Mesothelial cell of epicardium (in vitro differentiated cells): ENCODE measurements at regions not wholly inside any gene's neighbourhood (a gene's known extent, or its start where the extent isn't known, plus 50 kb on each side); places are given as distances from the start of the nearest gene placed in this dataset.

ENCODE experiments used
- DNase-seq, 2 experiments: peaks; one replicate each; pipeline ENCODE4 v3.0.0; 2021; ENCODE audit warnings: low spot score in 2 of 2; ENCODE audit not compliant: unreplicated experiment in 2 of 2
- H3K27ac Mint-ChIP-seq: 2 replicates; pipeline ENCODE4 v1.8.0; 2021; ENCODE audit warnings: mixed read lengths
- H3K27me3 Mint-ChIP-seq: 2 replicates; pipeline ENCODE4 v1.8.0; 2021; ENCODE audit warnings: low read depth, mixed read lengths
- H3K36me3 Mint-ChIP-seq: 2 replicates; pipeline ENCODE4 v1.8.0; 2021; ENCODE audit warnings: mixed read lengths
- H3K4me1 Mint-ChIP-seq: 2 replicates; pipeline ENCODE4 v1.8.0; 2021; ENCODE audit warnings: mixed read lengths
- H3K4me3 Mint-ChIP-seq: 2 replicates; pipeline ENCODE4 v1.8.0; 2021; ENCODE audit warnings: mild to moderate bottlenecking, moderate library complexity, mixed read lengths
- H3K9me3 Mint-ChIP-seq: 2 replicates; pipeline ENCODE4 v1.8.0; 2021; ENCODE audit warnings: mixed read lengths
- TF ChIP-seq, protein P1 (sequence below): fragments of 200-600 bp; sonication (generic); IDR thresholded peaks from one replicate; pipeline ENCODE4 v1.5.0; 2021; ENCODE audit warnings: antibody characterized with exemption; ENCODE audit not compliant: unreplicated experiment

DNA sequence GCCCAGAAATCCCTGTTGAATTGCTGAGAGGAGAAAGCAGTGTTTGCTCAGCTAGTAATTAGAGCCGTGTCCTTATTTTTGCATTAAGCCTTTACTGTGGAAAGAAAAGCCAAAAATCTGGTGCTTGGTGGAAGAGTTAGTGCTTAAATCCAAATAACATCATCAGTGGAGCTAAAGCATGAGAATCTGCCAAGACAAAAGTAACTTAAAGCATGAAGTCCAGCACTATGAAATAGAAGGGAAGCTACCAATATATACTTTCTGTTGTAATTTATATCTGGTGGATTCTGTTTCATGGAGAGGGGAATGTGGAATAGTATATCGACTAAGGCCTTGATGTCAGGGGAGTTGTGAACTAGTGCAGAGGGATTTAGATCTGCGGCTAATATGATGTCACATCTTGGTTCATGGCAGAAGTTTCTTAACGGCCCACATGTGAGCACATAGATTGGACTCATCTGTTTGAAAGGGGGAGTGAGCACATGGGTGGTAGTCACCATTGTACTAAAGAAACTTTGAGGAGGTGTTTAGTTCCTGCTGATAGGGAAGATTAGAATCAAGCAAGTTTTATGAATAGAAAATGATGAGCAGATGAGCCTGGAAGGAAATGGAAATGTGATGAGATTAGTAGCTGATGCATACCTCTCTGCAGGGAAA is 224.4 kb upstream of the MTNR1B start:
- peaks cover 6% of the 10 kb centered on the region for H3K36me3 Mint-ChIP-seq
- no peaks in the 10 kb centered on the region for H3K27me3 Mint-ChIP-seq
- no peak for DNase-seq
- H3K4me3 Mint-ChIP-seq: no peak overlapping the region
- H3K27ac Mint-ChIP-seq: no peak overlapping the region
- TF ChIP-seq, protein P1, sequence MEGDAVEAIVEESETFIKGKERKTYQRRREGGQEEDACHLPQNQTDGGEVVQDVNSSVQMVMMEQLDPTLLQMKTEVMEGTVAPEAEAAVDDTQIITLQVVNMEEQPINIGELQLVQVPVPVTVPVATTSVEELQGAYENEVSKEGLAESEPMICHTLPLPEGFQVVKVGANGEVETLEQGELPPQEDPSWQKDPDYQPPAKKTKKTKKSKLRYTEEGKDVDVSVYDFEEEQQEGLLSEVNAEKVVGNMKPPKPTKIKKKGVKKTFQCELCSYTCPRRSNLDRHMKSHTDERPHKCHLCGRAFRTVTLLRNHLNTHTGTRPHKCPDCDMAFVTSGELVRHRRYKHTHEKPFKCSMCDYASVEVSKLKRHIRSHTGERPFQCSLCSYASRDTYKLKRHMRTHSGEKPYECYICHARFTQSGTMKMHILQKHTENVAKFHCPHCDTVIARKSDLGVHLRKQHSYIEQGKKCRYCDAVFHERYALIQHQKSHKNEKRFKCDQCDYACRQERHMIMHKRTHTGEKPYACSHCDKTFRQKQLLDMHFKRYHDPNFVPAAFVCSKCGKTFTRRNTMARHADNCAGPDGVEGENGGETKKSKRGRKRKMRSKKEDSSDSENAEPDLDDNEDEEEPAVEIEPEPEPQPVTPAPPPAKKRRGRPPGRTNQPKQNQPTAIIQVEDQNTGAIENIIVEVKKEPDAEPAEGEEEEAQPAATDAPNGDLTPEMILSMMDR: no peak
- H3K9me3 Mint-ChIP-seq: peaks cover 15% of the 10 kb centered on the region
- H3K4me1 Mint-ChIP-seq: peaks cover 15% of the 10 kb centered on the region

DNA sequence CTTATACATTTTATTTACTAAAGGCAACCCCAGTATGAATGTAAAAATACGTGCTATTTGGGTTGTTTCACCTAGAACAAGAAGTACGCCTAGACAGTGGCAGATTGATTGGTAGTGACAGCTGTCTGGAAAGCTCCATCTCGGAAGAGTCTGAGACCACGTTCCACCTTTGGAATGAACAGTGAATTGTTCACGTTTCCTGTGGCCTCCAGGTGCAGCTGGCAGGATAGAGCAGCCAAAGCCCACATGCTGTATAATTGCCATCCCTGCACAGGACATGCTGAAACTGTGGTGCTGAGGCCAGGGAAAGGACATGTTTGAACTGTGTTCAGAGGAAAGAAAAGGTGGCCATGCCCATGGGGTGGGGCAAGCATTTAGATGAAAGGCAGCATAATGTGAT is 218.7 kb upstream of the MTNR1B start:
- H3K4me1 Mint-ChIP-seq: peaks cover 2% of the 10 kb centered on the region
- DNase-seq: no peak
- TF ChIP-seq, protein P1: no peak
- peaks cover 18% of the 10 kb centered on the region for H3K9me3 Mint-ChIP-seq
- no peak overlapping the region for H3K4me3 Mint-ChIP-seq
- H3K36me3 Mint-ChIP-seq: peaks cover 6% of the 10 kb centered on the region
- H3K27ac Mint-ChIP-seq: no peak overlapping the region
- no peaks in the 10 kb centered on the region for H3K27me3 Mint-ChIP-seq

DNA sequence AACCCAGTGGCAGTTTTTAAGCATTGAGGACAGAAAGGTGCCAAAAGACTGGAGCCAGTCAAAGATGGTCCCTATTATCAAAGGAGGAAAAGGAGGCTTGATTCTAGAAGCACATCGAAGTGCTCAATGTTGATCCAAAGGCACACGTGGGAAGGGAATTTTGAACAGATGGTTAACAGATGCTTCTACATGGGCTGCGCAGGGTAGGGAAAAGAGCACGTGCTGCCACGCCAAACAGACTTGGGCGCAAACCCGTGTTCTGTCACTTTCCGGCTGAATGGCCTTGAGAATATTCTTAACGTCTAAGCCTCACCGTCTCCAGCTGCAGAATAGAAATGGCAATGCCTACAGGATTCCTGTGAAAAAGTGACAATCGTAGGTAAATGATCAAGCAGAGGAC is 217.9 kb upstream of the MTNR1B start:
- TF ChIP-seq, protein P1: no peak
- Mint-ChIP-seq H3K4me1 (peaks cover 2% of the 10 kb centered on the region), H3K4me3 (no peak overlapping the region), H3K27ac (no peak overlapping the region), H3K27me3 (no peaks in the 10 kb centered on the region), H3K9me3 (peaks cover 16% of the 10 kb centered on the region), H3K36me3 (peaks cover 6% of the 10 kb centered on the region)
- no peak for DNase-seq

DNA sequence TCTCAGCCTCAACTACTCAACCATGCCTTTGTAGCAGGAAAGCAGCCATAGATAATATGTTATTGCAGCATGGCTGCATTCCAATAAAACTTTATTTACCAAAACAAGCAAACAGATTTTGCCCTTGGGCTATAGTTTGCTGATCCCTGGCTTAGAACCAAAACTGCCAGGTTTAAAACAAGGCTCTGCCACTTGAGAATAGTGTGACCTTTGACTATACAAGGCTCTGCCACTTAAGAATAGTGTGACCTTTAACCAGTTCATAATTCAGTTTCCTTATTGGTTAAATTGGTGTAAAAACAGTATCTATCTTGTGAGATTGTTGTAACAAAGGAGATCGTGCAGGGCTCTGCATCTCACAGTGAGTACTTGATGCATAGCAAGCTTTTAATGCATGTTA is 217.3 kb upstream of the MTNR1B start:
- DNase-seq: no peak
- no peak overlapping the region for H3K27ac Mint-ChIP-seq
- H3K9me3 Mint-ChIP-seq: peaks cover 16% of the 10 kb centered on the region
- TF ChIP-seq, protein P1: no peak
- peaks cover 2% of the 10 kb centered on the region for H3K4me1 Mint-ChIP-seq
- H3K27me3 Mint-ChIP-seq: no peaks in the 10 kb centered on the region
- peaks cover 6% of the 10 kb centered on the region for H3K36me3 Mint-ChIP-seq
- H3K4me3 Mint-ChIP-seq: no peak overlapping the region

DNA sequence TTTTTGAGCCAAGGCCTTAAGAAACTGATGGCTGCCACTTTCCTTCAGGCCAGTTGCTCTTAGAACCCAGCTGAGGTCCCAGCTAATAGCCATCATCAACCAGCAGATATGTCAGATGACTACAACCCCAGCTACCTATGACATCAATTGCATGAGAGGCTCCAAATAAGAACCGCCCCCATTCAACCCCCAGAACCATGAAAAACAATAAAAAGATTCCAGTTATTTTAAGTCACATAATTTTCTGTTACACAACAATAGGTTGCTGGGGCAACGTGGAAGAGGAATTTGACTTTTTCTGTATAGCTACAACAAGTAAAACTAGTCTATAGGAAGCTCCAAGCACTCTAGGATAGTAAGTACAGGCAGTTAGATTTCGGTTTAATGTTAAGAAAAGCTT is 216.3 kb upstream of the MTNR1B start:
- H3K4me3 Mint-ChIP-seq: no peak overlapping the region
- TF ChIP-seq, protein P1: no peak
- no peak overlapping the region for H3K27ac Mint-ChIP-seq
- H3K4me1 Mint-ChIP-seq: peaks cover 2% of the 10 kb centered on the region
- no peak for DNase-seq
- H3K9me3 Mint-ChIP-seq: peaks cover 10% of the 10 kb centered on the region
- peaks cover 1% of the 10 kb centered on the region for H3K36me3 Mint-ChIP-seq
- no peaks in the 10 kb centered on the region for H3K27me3 Mint-ChIP-seq
